ENCODE measurements at regions not wholly inside any gene's neighbourhood (a gene's known extent, or its start where the extent isn't known, plus 50 kb on each side); places are given as distances from the start of the nearest gene placed in this dataset.
"Not testable (repeated sequence)": the region's sequence is repeated elsewhere in the genome, so short reads cannot be mapped to it uniquely, and the experiment has no call there.

- no peak for DNase-seq
Measured at GRCh38 chr7:69434398-69434815, 163.9 kb upstream of the AUTS2 start.

DNA sequence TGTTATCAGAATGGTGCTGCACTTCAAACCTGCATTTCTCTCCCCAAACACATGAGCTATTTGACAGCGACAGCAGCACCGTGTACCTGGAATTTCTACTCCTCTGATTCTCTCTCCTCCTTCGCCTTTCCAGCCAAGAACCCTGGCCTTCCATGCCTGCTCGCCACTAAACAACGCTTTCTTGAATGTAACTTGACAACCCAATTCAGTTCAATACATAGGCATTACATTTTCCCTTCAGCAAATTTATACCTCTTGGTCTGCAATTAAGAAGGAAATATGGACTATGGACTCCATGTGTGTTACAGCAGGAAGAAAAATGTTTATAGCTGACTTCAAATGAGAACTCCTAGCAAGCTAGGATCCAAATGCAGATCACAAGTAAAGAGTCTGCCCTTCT, 162.6 kb upstream of the AUTS2 start:
- no peak for DNase-seq

- no peak for DNase-seq
Measured at GRCh38 chr7:69436946-69437345, 161.3 kb upstream of the AUTS2 start.

DNA sequence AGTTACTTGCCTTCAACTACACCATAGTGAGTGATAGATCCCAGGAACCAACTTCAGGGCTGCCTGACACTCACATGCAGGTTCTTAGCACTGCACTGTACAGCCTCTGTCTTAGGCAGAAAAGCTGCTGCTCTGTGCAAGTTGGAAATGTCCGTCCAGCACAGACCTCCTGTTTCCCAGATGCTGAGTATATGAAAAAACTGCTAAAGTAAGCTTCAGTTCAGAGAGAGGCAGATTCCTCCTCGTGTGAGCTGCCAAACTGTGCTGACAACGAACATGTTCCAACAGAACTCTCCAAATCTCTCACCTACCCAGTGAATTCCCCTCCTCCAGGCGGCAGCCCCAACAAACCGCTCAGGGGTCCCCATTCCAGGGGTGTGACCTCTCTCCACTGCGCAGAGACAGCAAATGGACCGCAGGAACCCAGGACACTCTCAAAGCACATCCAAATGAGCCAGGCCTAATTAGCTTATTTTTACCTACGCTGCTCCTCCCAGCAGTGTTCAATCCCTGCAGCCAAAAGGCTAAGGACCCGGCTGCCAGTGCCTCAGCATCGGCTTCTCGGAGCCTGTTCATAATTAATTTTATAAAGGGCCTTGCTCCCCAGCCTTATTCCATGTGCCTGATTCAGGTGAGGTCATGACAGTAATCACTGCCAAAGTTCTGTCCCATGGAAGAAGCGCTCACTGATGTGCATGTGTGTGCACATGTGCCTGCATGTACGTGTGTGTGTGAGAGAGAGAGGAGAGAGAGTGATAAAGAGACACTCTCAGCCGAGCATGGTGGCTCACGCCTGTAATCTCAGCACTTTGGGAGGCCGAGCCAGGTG, 159.5 kb upstream of the AUTS2 start:
- DNase-seq, result no peak

DNA sequence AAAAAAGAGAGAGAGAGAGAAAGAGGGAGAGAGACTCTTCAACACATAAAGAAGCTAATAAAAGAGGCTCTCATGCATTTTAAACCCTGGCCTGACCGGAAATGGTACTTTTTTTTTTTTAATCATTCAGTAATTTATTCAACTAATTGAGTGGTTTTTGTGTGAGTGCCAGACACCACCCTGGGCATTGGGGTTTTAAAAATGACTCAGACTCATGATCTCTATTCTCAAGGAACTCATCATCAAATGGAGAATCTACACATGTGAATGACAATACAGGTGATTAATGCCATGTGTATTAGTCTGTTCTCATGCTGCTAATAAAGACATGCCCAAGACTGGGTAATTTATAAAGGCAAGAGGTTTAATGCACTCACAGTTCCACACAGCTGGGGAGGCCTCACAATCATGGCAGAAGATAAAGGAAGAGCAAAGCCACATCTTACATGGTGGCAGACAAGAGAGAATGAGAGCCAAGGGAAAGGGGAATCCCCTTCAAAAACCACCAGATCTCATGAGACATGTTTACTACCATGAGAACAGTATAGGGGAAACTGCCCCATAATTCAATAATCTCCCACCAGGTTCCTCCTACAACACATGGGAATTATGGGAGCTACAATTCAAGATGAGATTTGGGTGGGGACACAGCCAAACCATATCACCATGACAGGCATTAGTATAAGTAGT, 158.5 kb upstream of the AUTS2 start:
- no peak for DNase-seq

- no peak for DNase-seq
Measured at GRCh38 chr7:69440976-69441375, 157.3 kb upstream of the AUTS2 start.

DNA sequence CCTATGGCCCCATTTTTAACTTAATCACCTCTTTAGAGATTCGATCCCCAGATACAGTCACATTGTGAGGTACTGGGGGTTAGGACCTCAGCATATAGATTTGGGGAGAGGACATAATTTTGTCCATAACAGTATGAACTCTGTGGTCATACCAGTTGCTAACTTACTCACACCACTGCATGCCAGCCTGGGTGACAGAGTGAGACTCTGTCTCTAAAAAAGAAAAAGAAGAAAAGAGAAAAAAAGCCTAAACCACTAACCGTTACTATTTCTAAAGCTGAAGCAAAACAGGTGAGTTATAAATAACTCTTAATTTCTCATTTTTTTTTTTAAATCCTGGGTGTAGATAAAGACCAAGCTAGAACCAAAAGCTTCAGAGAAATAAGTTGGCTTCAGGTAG, 155.1 kb upstream of the AUTS2 start:
- DNase-seq, result no peak

GRCh38 chr7:69445541-69445940, 152.7 kb upstream of the AUTS2 start:
- DNase-seq, result no peak

- DNase-seq, result not testable (repeated sequence)
Measured at GRCh38 chr7:69446213-69446612, 152.1 kb upstream of the AUTS2 start.

DNA sequence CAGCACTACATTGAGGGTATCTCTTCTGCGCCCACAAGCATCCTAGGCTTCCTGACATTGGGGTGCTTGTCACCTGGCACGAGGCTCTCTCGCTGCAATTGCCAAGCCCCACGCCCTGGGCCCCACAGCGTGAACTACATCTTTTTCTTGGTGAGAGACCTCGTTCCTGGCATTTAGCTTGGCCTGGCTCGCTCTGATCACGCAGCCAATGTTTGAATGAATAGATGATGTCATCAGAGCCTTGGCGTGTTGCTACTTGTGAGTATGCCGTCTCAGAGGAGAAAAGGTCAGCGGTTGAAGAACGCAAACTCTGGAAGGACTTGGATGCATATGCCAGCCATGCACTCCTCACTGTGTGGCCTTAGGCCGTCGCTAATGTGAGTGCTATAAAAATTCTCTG, 150.2 kb upstream of the AUTS2 start:
- DNase-seq, result no peak

DNA sequence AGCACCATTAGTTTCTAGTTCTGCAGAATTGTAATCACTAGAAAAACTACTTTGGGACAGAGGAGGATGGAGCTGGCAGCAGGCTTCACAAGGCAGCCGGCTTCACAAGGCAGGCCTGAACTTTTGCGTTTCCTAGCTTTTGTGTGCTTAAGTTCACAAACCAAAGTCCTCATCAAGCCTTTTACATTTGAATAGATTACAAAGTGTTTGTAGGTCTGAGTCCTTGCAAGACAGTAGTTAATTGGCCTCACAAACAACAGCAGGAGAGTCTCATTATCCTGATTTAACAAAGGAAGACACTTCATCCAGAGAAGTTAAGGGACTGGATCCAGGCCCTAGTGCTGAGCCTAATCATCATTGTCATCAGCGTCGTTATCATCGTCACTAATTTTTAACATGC, 147.8 kb upstream of the AUTS2 start:
- no peak for DNase-seq

DNA sequence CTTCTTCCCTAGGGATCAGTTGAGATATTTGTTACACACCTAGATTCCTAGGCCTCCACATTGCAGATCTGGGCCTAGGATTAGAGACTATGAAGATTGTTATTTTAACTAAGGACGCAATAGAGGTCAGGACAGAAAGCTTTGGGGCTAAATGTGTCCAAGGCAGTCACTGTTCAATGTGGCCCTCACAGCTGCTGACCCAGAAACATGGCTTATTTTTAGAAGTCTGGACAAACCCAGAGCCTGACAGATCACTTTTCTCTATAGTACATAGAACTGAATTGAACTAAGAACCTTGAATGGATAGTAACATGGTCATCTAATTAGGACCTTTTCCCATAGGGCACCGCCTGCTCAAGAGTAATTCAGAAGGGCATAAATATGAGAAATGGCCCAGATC, 146.6 kb upstream of the AUTS2 start:
- DNase-seq, result no peak

DNA sequence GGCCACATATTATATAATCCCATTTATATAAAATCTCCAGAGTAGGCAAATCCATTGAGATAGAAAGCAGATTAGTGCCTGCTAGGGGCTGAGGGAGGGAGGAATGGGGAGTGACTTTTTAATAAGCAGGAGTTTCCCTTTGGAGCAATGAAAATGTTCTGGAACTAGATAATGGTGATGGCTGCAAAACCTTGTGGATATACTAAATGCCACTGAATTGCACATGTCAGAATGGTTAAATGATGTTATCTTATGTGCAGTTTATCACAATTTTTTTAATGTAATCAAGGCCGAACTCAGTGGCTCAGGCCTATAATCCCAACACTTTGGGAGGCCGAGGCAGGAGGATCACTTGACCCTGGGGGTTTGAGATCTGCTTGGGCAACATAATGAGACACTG, 145.5 kb upstream of the AUTS2 start:
- no peak for DNase-seq

DNA sequence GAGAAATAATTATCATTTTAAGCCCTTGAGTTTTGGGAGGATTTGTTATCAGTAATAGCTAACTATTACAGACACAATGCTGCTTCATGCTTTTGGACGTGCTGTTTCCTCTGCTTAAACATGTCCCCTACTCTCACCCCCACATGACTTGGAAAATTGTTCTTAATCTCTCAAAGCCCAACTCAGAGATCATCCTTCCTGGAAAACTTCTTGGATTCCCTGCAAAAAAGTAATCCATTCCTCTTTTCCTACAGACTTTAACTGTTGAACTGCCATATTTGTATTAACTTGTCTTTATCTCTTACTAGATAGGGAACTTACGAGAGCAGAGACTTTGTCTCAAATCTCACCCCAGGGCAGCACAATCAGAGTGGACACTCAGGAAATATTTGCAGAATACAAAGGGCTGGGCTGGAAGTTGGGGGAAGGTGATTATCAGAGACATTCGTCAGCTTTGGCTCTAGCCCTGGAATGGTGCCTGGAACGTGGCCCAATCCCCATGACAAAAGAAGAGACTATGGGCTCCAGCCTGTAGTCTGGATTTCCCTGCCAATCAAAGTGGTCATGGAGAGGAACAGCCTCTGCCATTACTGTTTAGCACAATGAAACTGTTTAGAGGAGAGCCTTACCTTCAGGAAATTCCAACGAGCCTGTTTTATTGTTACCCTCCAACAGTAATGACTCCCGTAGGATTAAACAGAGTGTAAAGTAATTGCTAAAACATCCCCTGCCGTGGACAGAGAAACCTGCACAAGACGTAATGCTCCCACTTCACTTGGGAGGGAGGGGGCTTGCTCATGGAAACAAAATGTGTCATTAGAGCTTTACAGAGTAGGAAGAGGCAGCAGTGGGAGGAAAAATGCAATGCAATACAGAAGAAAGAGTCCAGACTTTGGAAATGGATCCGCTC, 140.4 kb upstream of the AUTS2 start:
- DNase-seq, result no peak

DNA sequence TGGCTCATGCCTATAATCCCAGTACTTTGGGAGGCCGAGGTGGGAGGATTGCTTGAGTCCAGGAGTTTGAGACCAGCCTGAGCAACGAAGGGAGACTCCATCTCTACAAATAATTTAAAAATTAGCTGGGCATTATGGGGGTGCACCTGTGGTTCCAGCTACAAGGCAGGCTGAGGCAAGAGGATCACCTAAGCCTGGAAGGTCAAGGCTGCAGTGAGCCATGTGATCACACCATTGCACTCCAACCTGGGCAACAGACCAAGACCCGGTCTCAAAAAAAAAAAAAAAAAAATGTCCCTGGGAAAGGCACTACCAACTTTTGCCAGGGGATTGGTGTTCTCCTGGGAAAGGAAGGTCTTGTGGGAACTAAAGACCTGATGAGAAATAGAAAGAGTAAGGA, 134.2 kb upstream of the AUTS2 start:
- no peak for DNase-seq

DNA sequence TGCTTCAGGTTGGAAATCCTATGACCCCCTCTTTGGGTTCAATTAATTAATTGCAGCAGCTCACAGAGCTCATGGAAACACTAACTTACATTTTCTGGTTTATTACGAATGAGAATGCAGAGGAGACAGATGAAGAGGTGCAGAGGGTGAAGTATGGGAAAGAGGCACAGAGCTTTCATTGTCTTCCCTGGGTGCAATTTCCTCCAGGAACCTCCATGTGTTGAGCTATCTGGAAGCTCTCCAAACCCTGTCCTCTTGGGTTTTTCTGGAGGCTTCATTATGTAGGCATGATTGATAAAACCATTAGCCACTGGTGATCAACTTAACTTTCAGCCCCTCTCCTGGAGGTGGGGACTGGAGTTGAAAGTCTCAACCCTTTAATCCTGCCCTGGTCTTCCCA, 133.0 kb upstream of the AUTS2 start:
- DNase-seq, result no peak

DNA sequence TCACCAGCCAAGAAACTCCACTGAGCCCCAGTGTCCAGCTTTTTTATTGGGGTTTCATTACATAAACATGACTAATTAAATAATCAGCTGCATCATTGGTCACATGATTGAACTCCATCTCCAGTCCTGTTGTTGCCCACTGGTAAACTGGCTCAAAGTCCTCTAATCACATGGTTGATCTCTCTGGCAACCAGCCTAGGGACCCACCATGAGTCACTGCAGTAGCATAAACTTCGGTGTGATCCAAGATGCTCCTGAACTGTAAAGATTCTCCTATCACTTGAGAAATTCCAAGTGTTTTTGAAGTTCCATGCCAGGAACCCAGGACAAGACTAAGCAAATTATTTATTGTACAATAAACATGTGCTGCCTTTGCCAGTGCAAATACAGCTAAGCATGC, 130.4 kb upstream of the AUTS2 start:
- no peak for DNase-seq

DNA sequence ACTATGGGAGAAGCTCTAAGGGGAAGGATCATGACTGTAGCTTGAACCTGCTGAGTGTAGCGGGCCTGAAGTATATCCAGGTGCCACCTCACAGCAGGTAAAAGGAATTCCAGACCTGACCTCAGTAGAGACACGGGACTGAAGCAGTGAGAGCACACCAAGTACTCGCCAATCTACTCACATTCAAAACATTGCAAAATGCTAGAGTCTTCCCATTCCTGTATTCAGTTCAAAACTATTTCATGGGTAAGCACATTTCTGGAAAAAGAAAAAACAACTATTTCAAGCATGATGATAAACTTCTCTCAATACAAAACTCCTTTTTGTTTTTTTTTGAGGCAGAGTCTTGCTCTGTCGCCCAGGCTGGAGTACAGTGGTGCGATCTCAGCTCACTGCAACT, 121.9 kb upstream of the AUTS2 start:
- no peak for DNase-seq

- no peak for DNase-seq
Measured at GRCh38 chr7:69482676-69483075, 115.6 kb upstream of the AUTS2 start.

- no peak for DNase-seq
Measured at GRCh38 chr7:69489533-69489932, 108.7 kb upstream of the AUTS2 start.

GRCh38 chr7:69498671-69499070, 99.6 kb upstream of the AUTS2 start:
- DNase-seq, result no peak

DNA sequence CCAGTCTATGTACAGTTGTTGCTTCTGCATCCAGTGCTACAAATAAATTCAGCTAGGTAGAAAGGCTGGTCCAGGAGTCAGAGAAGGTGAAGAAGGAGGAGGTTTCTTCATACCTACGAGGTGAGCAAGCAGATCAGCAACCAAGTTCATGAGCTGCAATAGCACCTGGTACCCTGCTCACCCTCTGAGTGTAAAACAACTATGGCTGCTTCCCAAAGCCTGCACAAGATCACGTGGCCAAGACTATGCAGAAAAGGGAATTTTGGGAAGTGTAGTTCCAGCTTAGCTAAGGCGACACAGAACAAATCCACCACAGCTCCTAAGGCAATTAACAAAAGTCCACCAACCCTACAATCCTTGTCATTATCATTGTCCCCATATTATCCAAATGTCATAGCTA, 95.9 kb upstream of the AUTS2 start:
- DNase-seq, result no peak

- DNase-seq, result no peak
Measured at GRCh38 chr7:69504733-69505420, 93.4 kb upstream of the AUTS2 start.

All from DMS 273 treated with DMSO at 0.1 percent for 48 hours (cell line).